HG03103 (cell line): ENCODE measurements at regions not wholly inside any gene's neighbourhood (a gene's known extent, or its start where the extent isn't known, plus 50 kb on each side); places are given as distances from the start of the nearest gene placed in this dataset.
"Not testable (repeated sequence)": the region's sequence is repeated elsewhere in the genome, so short reads cannot be mapped to it uniquely, and the experiment has no call there.

ENCODE experiments used
- ATAC-seq: cut with Tn5 transposase; IDR thresholded peaks from one replicate; pipeline ENCODE4 v1.9.1; 2021; ENCODE audit warnings: low read depth; ENCODE audit not compliant: unreplicated experiment

DNA sequence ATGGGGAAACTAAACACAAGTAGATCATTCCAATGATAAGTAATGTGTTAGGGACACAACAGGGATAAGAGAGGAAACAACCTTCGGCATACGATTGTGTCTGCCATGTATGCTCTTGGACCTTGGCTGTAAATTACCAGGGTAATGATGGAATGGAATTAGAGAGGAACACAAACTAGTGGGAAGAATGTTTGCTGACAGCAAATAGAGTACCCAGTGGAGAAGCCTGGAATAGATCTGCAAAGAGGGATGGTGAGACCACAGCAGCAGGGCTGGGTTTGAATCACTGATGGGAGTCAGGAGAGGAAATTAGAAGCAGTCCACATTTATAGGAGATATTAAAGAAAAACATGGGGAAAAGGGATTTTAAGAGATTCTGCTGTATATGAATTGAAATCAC, 172.8 kb downstream of the LRIG3 start:
- ATAC-seq = no peak

DNA sequence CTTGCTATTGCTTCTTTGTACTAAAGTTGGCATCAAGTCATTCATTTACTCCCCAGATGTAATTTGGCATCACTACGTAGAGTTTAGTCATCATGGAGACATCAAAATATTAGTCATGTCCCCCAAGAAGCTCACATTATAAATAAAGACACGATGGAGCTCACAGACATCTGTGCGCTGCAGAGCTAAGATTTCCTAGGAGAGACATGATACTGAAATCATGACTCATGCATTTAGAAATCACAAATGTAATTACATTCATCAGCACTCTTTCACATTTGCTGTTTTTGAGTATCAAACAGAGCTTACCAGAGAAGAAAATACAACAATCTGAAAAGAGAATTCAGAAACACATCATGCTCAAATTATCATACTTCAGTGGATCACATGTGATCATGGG, 169.8 kb downstream of the LRIG3 start:
- ATAC-seq = no peak

- ATAC-seq = no peak
Observed at GRCh38 chr12:58757422-58757821, 162.9 kb downstream of the LRIG3 start.

- not testable (repeated sequence) for ATAC-seq
Observed at GRCh38 chr12:58759745-58760144, 160.6 kb downstream of the LRIG3 start.

DNA sequence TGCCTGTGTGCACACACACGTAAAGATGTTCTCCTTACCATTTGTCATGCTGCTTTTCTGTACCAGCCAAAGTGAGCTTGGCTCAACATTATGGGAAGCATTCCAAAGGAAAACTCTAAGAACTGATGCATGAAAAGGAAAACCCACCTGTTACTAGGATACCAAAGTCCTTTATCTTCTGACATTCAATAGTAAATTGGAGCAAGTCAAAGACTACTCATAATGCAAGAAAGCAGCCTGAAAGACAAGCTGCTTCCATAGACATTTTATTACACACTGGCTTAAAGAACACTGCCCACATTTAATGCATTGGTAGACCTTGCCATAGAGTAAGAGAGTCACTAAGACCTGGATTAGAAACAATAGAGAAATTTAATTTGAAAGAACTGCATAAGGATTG, 159.0 kb downstream of the LRIG3 start:
- ATAC-seq = no peak

DNA sequence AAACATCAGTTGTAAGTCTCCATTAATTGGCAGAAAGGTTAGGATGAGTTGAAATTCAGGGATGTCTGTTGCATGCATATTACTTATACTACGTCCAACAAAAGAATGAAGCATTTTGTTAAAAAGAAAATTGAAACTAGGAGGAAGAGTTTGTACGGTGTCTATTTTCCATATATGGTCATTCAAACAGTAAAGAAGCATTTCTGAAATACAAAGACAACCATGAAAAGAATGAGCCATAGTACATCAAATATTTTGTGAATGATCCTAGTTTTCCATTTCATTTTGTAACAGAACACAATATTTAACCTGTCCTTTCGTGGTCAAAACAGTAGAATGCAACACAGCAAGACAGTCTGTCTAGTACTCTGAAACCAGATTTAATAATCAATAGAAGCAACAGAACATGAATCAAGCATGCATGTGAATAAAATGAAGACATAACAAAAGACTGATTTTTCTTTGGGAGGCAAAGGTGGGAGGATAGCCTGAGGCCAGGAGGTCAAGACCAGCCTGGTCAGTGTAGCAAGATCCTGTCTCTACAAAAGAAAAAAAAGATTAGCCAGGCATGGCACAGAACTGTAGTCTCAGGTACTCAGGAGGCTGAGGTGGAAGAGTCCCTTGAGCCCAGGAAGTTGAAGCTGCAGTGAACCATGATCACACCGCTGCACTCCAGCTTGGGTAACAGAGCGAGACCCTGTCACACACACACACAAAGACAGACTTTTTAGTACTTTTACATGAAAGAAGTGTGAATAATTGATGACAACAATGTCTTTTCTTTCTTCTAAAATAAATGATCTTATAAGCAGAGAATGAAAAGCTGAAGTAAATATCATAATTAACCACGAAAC, 156.0 kb downstream of the LRIG3 start:
- no peak for ATAC-seq

GRCh38 chr12:58765076-58765475, 155.2 kb downstream of the LRIG3 start:
- ATAC-seq = no peak

DNA sequence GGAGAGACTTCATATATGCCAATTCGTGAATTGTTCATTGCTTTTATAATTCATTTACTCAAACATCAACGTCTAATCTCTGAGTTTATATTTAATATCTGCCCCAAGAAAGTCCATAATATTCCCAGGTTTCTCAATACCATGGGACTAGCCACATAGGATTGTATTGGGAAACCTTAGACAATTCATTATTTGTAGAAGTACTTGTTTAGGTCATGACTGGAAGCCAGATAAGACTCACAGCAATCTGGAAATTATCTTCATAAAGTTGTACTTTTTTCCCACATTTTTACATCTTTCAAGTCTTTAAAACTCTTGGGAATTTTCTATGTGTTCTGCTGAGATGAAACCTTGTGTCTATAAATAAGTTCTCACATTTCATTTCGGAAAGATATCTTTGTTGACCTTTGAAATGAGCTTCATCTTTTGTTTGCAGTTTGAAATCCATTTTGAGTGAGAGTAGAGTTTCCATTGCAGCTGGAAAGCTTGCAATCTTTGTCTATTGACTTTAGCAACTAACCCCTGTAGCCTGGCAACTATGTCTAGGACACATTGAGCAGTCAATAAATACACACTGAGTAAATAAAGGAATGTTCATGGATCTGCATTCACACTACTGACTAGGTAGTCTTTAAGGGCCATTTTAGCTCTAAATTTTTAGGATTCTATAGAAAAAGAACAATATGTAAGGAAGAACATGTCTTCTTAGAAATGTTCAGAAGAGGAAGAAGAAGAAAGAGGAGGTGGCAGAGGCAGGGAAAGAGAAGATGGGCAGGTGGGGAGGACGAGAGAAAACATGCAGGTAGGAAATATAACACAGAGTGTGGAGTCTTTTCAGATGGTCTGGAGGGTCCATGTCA, 154.4 kb downstream of the LRIG3 start:
- ATAC-seq = no peak

- ATAC-seq = no peak
Observed at GRCh38 chr12:58766513-58766870, 153.8 kb downstream of the LRIG3 start.

- ATAC-seq = no peak
Observed at GRCh38 chr12:58767496-58767895, 152.8 kb downstream of the LRIG3 start.

- no peak for ATAC-seq
Observed at GRCh38 chr12:58773986-58774385, 146.3 kb downstream of the LRIG3 start.

- no peak for ATAC-seq
Observed at GRCh38 chr12:58774731-58775130, 145.6 kb downstream of the LRIG3 start.

DNA sequence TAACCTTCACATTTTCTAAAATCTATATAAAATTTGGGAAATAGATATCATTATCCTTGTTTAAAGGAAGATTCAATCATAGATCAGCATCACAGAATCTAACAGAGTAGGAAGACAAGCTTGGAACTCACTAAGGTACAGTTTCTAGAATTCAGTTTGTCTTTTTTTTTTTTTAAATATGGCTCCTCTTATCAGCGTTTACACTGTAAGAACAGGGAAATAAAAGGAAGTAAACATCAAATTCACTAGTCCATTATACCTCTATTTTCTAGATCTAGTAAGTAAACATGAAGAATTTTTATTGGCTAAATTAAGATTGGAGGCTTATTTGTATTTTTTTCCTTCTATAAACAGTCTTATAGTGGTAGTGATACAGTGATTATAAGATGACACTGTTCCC, 144.9 kb downstream of the LRIG3 start:
- ATAC-seq = no peak

GRCh38 chr12:58776144-58776543, 144.2 kb downstream of the LRIG3 start:
- ATAC-seq = no peak

- ATAC-seq = no peak
Observed at GRCh38 chr12:58777815-58778214, 142.5 kb downstream of the LRIG3 start.

- ATAC-seq = no peak
Observed at GRCh38 chr12:58781609-58782008, 138.7 kb downstream of the LRIG3 start.

DNA sequence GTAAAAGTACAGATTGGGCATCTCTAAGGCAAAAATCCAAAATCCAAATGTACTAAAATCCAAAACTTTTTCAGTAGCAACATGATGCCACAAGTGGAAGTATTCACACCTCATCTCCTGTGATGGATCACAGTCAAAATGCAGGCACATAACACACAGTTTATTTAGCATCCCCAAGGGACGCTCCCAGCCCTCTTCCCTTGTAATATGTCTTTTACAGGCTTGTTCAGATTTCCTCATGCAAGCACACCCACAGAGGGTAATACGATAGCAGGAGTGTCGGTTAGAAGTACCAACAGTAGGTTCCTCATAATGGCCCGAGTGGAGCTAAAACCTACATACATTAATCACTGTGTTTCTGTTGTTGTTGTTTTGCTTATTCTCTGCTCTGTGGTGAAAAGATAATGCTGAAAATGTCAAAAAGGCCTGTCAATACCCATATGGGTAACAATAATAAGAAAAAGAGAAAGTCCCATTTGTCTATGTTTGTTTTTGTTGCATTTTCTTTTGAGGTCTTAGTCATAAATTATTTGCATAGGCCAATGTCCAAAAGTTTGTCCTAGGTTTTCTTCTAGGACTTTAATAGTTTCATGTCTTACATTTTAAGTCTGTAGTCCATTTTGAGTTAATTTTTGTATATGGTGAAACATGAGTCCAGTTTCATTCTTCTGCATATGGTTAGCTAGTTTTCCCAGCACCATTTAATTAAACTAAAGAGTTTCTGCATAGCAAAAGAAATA, 133.1 kb downstream of the LRIG3 start:
- no peak for ATAC-seq

DNA sequence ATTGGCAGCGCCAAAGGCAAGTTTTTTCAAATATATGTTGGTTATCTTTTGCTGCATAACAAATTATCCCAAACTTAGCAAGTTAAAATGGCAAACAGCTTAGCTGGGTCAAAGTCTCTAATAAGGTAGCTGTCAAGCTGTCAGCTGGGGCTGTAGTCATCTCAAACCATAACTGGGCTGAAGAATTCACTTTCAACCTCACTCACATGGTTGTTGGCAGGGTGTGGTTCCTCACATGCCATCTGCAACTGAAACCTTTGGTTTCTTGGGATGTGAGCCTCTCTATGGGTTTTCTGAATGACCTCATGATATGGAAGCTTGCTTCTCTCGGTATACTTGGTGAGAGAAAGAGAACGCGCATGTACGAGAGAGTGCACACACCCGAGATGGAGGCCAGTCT, 125.4 kb downstream of the LRIG3 start:
- ATAC-seq = no peak

GRCh38 chr12:58795825-58796224, 124.5 kb downstream of the LRIG3 start:
- ATAC-seq = no peak

GRCh38 chr12:58801986-58802385, 118.3 kb downstream of the LRIG3 start:
- no peak for ATAC-seq

DNA sequence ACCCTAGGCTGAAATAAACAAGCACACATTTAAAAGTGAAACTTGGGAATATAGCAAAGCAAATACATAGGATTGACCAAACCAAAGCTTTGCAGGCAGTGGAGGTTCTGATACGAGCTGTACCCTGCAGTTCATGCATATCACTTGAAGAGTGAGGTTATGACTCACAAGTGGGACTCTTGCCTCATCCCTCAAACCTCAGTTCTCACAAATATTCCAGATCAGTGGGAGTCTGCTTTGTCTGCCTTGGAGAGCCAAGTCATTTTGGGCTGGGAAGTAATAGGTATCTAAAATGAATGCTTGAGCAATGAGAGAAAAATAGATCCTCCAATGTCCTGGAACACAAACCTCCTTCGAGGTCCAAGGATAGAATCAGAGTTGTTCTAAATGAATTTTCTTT, 116.4 kb downstream of the LRIG3 start:
- no peak for ATAC-seq
